ENCODE measurements at regions not wholly inside any gene's neighbourhood (a gene's known extent, or its start where the extent isn't known, plus 50 kb on each side); places are given as distances from the start of the nearest gene placed in this dataset.

GRCh38 chr9:134553996-134554372 is 87.6 kb upstream of the COL5A1 start:
- TF ChIP-seq, protein P1, sequence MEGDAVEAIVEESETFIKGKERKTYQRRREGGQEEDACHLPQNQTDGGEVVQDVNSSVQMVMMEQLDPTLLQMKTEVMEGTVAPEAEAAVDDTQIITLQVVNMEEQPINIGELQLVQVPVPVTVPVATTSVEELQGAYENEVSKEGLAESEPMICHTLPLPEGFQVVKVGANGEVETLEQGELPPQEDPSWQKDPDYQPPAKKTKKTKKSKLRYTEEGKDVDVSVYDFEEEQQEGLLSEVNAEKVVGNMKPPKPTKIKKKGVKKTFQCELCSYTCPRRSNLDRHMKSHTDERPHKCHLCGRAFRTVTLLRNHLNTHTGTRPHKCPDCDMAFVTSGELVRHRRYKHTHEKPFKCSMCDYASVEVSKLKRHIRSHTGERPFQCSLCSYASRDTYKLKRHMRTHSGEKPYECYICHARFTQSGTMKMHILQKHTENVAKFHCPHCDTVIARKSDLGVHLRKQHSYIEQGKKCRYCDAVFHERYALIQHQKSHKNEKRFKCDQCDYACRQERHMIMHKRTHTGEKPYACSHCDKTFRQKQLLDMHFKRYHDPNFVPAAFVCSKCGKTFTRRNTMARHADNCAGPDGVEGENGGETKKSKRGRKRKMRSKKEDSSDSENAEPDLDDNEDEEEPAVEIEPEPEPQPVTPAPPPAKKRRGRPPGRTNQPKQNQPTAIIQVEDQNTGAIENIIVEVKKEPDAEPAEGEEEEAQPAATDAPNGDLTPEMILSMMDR (IDR thresholded peaks at IDR 0.05), result no peak
- TF ChIP-seq POLR2A (IDR thresholded peaks at IDR 0.05), result no peak

All from thyroid gland (tissue), 4 donors.